ENCODE measurements at regions not wholly inside any gene's neighbourhood (a gene's known extent, or its start where the extent isn't known, plus 50 kb on each side); places are given as distances from the start of the nearest gene placed in this dataset.
A peak's percentile ranks its signal among the peaks of the same experiment; 100 is the strongest.
"Not testable (repeated sequence)": the region's sequence is repeated elsewhere in the genome, so short reads cannot be mapped to it uniquely, and the experiment has no call there.

DNA sequence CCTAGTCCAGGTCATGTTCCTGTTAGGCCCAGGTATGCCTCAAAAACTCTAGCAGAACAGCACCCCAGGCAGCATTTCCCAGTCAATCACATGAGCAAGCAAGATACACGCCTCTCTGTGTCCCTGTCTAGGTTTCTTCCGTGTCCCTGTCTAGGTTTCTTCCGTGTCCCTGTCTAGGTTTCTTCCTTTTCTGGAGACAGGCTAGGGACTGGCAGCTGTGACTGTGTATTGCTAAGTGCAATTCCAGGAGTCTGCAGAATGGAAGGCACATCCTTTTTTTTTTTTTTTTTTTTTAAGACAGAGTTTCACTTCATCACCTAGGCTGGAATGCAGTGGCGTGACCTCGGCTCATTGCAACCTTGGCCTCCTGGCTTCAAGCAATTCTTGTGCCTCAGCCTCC, 77.6 kb downstream of the SETD4 start:
- Histone ChIP-seq H3K27me3 (no peaks in the 10 kb centered on the region), H3K9me3 (no peaks in the 10 kb centered on the region), H3K4me1 (peaks cover 0 to 4% (median 0%) of the 10 kb centered on the region in 3 donors), H3K27ac (no peak overlapping the region), H3K36me3 (no peaks in the 10 kb centered on the region), H3K4me3 (no peak overlapping the region)
- TF ChIP-seq, protein P1, sequence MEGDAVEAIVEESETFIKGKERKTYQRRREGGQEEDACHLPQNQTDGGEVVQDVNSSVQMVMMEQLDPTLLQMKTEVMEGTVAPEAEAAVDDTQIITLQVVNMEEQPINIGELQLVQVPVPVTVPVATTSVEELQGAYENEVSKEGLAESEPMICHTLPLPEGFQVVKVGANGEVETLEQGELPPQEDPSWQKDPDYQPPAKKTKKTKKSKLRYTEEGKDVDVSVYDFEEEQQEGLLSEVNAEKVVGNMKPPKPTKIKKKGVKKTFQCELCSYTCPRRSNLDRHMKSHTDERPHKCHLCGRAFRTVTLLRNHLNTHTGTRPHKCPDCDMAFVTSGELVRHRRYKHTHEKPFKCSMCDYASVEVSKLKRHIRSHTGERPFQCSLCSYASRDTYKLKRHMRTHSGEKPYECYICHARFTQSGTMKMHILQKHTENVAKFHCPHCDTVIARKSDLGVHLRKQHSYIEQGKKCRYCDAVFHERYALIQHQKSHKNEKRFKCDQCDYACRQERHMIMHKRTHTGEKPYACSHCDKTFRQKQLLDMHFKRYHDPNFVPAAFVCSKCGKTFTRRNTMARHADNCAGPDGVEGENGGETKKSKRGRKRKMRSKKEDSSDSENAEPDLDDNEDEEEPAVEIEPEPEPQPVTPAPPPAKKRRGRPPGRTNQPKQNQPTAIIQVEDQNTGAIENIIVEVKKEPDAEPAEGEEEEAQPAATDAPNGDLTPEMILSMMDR (IDR thresholded peaks at IDR 0.05) = no peak
- ATAC-seq (no peak), FAIRE-seq (no peak), DNase-seq (no peak)
- 86 to 93% methylated on average over 5 of the region's 5 CpGs for WGBS, 2 donors
- intact Hi-C loops (cut with DNase I) = no loop called here

DNA sequence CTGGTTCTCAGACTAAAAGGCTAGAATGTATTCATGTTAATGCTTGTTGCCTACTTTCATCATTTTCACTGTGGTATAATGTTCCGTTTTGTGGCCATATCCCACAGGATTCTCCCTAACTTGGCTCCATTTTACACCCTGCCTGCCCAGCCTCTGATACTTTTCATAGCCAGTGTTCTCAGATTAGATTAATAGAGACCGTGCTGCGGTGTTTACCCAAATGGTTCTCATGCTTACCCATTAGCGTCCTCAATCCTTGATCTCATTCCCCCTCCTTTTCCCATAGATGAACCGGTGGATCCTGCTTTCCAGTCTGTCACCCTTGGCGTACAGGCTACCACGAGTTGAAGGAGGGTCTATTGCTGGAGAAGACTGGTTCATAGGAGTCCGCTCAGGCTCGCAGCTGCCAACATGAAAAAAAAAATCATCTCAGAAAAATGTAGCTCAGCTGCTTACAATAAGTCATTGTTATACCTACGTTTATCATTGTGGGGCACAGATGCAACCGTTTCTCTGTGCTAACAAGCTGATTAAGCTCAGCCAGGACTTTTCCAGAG, 78.7 kb downstream of the SETD4 start:
- TF ChIP-seq, protein P1 (IDR thresholded peaks at IDR 0.05) = no peak
- ATAC-seq = peak in 3 of 4 donors; percentile 12 to 70 (median 61)
- no peaks in the 10 kb centered on the region for H3K4me1 ChIP-seq
- no peak for DNase-seq
- FAIRE-seq = no peak
- H3K27ac ChIP-seq = no peak overlapping the region
- WGBS, 2 donors = 18 to 25% methylated on average over 11 of the region's 11 CpGs
- intact Hi-C loops (cut with DNase I) = no loop called here
- H3K4me3 ChIP-seq = no peak overlapping the region
- no peaks in the 10 kb centered on the region for H3K36me3 ChIP-seq
- H3K9me3 ChIP-seq = no peaks in the 10 kb centered on the region
- no peaks in the 10 kb centered on the region for H3K27me3 ChIP-seq

DNA sequence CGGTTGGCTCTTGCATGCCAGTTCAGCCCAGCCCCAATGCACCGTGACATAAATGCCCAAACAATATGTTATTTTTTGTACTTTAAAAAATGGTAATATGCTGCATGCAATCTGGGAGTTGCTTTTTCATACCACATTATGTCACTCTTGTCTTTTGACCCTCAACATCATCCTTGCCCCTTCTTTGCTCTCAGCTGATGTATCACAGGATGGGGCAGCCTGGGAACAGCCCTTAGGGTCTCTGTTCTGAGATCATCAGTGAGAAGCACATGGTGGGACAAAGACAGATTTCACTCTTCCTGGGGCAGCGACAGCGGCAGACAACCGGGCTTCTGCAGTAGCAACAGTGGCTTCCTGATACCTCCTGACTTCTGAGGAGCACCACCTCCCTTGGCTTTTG, 79.5 kb downstream of the SETD4 start:
- 82 to 89% methylated on average over 5 of the region's 5 CpGs for WGBS, 2 donors

DNA sequence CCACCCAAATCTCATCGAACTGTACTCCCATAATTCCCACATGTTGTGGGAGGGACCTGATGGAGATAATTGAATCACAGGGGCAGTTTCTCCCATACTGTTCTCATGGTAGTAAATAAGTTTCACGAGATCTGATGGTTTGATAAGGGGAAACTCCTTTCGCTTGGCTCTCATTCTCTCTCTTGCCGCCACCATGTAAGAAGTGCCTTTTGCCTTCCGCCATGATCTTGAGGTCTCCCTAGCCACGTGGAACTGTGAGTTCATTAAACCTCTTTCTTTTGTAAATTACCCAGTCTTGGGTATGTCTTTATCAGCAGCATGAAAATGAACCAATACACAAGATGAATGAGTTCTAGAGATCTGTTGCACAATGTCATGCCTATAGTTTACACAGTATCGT, 82.5 kb downstream of the SETD4 start:
- 87 to 90% methylated on average over 7 of the region's 7 CpGs for WGBS, 2 donors
- H3K36me3 ChIP-seq; DNase-seq; H3K27ac ChIP-seq; FAIRE-seq; intact Hi-C loops (cut with DNase I); H3K9me3 ChIP-seq; ATAC-seq; H3K27me3 ChIP-seq; H3K4me1 ChIP-seq; H3K4me3 ChIP-seq: not testable (repeated sequence)

More for the DNA sequence above, 79.5 kb downstream of the SETD4 start:
- Histone ChIP-seq H3K9me3 (no peaks in the 10 kb centered on the region), H3K4me1 (no peaks in the 10 kb centered on the region), H3K4me3 (no peak overlapping the region), H3K27me3 (no peaks in the 10 kb centered on the region), H3K36me3 (no peaks in the 10 kb centered on the region), H3K27ac (no peak overlapping the region)
- ATAC-seq (no peak), DNase-seq (no peak), FAIRE-seq (no peak)
- TF ChIP-seq, protein P1 (IDR thresholded peaks at IDR 0.05) = no peak
- intact Hi-C loops (cut with DNase I) = no loop called here

DNA sequence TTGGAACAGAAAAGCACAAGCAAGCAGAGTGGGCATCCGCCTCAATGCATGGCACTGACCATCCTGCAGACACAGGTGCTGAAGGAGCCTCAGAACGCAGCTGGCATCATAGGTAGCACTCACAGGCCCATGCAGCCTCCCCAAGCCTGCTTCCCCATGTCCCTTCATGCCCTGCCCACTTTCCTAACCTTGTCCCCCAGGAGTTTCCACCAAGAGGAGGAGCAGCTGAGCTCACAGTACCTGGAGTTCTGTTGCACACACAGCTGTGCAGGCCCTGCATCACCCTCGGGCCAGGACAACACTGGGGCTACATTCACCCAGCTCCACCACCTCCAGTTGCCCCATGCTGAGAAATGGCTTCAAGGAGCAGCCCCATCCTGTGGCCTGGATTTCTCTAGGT, 83.4 kb downstream of the SETD4 start:
- Histone ChIP-seq H3K4me3 (no peak overlapping the region), H3K36me3 (no peaks in the 10 kb centered on the region), H3K9me3 (no peaks in the 10 kb centered on the region), H3K4me1 (no peaks in the 10 kb centered on the region), H3K27me3 (no peaks in the 10 kb centered on the region), H3K27ac (no peak overlapping the region)
- 81 to 84% methylated on average over 3 of the region's 3 CpGs for WGBS, 2 donors
- intact Hi-C loops (cut with DNase I) = no loop called here
- ATAC-seq (no peak), FAIRE-seq (no peak), DNase-seq (no peak)
- TF ChIP-seq, protein P1 (IDR thresholded peaks at IDR 0.05) = no peak

All from pancreas (tissue), 10 donors.